ENCODE measurements at regions not wholly inside any gene's neighbourhood (a gene's known extent, or its start where the extent isn't known, plus 50 kb on each side); places are given as distances from the start of the nearest gene placed in this dataset.
"Not testable (repeated sequence)": the region's sequence is repeated elsewhere in the genome, so short reads cannot be mapped to it uniquely, and the experiment has no call there.

- Mint-ChIP-seq H3K27me3 (ENCODE audit: unreplicated experiment) (no peaks in the 10 kb centered on the region), H3K9me3 (ENCODE audit: low read depth, unreplicated experiment) (no peaks in the 10 kb centered on the region), H3K36me3 (ENCODE audit: insufficient read depth, unreplicated experiment) (no peaks in the 10 kb centered on the region), H3K27ac (ENCODE audit: unreplicated experiment) (no peak overlapping the region), H3K4me3 (ENCODE audit: low read depth, unreplicated experiment) (no peak overlapping the region), H3K4me1 (ENCODE audit: low read depth, unreplicated experiment) (no peaks in the 10 kb centered on the region)
- CTCF ChIA-PET: no interaction called here
- DNase-seq: no peak
- TF ChIP-seq, protein P1, sequence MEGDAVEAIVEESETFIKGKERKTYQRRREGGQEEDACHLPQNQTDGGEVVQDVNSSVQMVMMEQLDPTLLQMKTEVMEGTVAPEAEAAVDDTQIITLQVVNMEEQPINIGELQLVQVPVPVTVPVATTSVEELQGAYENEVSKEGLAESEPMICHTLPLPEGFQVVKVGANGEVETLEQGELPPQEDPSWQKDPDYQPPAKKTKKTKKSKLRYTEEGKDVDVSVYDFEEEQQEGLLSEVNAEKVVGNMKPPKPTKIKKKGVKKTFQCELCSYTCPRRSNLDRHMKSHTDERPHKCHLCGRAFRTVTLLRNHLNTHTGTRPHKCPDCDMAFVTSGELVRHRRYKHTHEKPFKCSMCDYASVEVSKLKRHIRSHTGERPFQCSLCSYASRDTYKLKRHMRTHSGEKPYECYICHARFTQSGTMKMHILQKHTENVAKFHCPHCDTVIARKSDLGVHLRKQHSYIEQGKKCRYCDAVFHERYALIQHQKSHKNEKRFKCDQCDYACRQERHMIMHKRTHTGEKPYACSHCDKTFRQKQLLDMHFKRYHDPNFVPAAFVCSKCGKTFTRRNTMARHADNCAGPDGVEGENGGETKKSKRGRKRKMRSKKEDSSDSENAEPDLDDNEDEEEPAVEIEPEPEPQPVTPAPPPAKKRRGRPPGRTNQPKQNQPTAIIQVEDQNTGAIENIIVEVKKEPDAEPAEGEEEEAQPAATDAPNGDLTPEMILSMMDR (IDR thresholded peaks at IDR 0.05; ENCODE audit: unreplicated experiment): no peak
- intact Hi-C loops (cut with micrococcal nuclease; ENCODE audit: unreplicated experiment): no loop called here
- BruUV-seq (replicated peaks): no TSS peak
Observed at GRCh38 chr2:223283771-223284170, 231.8 kb downstream of the KCNE4 start.

GRCh38 chr2:223285370-223286265 lies 233.6 kb downstream of the KCNE4 start:
- TF ChIP-seq, protein P1 (IDR thresholded peaks at IDR 0.05; ENCODE audit: unreplicated experiment): no peak
- DNase-seq: no peak
- H3K36me3 Mint-ChIP-seq (ENCODE audit: insufficient read depth, unreplicated experiment): no peaks in the 10 kb centered on the region
- no peak overlapping the region for H3K4me3 Mint-ChIP-seq (ENCODE audit: low read depth, unreplicated experiment)
- BruUV-seq (replicated peaks): no TSS peak
- CTCF ChIA-PET: no interaction called here
- H3K27ac Mint-ChIP-seq (ENCODE audit: unreplicated experiment): no peak overlapping the region
- H3K4me1 Mint-ChIP-seq (ENCODE audit: low read depth, unreplicated experiment): no peaks in the 10 kb centered on the region
- no peaks in the 10 kb centered on the region for H3K27me3 Mint-ChIP-seq (ENCODE audit: unreplicated experiment)
- H3K9me3 Mint-ChIP-seq (ENCODE audit: low read depth, unreplicated experiment): peaks cover 4% of the 10 kb centered on the region
- intact Hi-C loops (cut with micrococcal nuclease; ENCODE audit: unreplicated experiment): no loop called here

DNA sequence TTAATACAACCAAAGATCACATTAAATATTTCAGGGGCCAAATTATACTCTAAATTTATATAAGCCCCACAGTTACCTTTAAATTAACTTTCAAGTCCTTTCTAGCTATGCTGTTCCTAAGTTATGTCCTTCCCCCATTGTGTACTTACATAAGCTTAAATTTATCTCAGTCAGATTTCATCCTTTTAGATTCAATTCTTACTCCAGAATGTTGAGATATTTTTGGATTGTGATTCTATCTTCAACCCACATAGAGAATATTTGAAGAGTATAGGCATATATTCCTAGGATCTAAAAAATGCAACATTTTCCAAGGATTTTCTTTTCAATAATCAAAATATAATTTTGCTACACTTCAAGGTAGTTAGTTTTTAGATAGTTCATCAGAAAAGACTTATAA lies 242.8 kb downstream of the KCNE4 start:
- CTCF ChIA-PET: no interaction called here
- intact Hi-C loops (cut with micrococcal nuclease; ENCODE audit: unreplicated experiment): no loop called here
- H3K27me3 Mint-ChIP-seq (ENCODE audit: unreplicated experiment): no peaks in the 10 kb centered on the region
- no peak overlapping the region for H3K4me3 Mint-ChIP-seq (ENCODE audit: low read depth, unreplicated experiment)
- BruUV-seq (replicated peaks): no TSS peak
- H3K9me3 Mint-ChIP-seq (ENCODE audit: low read depth, unreplicated experiment): peaks cover 2% of the 10 kb centered on the region
- H3K4me1 Mint-ChIP-seq (ENCODE audit: low read depth, unreplicated experiment): peaks cover 11% of the 10 kb centered on the region
- no peak overlapping the region for H3K27ac Mint-ChIP-seq (ENCODE audit: unreplicated experiment)
- TF ChIP-seq, protein P1 (IDR thresholded peaks at IDR 0.05; ENCODE audit: unreplicated experiment): no peak
- H3K36me3 Mint-ChIP-seq (ENCODE audit: insufficient read depth, unreplicated experiment): no peaks in the 10 kb centered on the region
- DNase-seq: no peak

GRCh38 chr2:223297788-223298187 lies 245.8 kb downstream of the KCNE4 start:
- no peak for DNase-seq
- Mint-ChIP-seq H3K27ac (ENCODE audit: unreplicated experiment) (no peak overlapping the region), H3K4me1 (ENCODE audit: low read depth, unreplicated experiment) (peaks cover under 1% of the 10 kb centered on the region), H3K36me3 (ENCODE audit: insufficient read depth, unreplicated experiment) (no peaks in the 10 kb centered on the region), H3K9me3 (ENCODE audit: low read depth, unreplicated experiment) (peaks cover 3% of the 10 kb centered on the region), H3K27me3 (ENCODE audit: unreplicated experiment) (no peaks in the 10 kb centered on the region), H3K4me3 (ENCODE audit: low read depth, unreplicated experiment) (no peak overlapping the region)
- TF ChIP-seq, protein P1 (IDR thresholded peaks at IDR 0.05; ENCODE audit: unreplicated experiment): no peak
- no TSS peak for BruUV-seq (replicated peaks)
- intact Hi-C loops (cut with micrococcal nuclease; ENCODE audit: unreplicated experiment): no loop called here
- CTCF ChIA-PET: no interaction called here

- H3K36me3 Mint-ChIP-seq (ENCODE audit: insufficient read depth, unreplicated experiment); H3K27ac Mint-ChIP-seq (ENCODE audit: unreplicated experiment); H3K9me3 Mint-ChIP-seq (ENCODE audit: low read depth, unreplicated experiment); H3K4me1 Mint-ChIP-seq (ENCODE audit: low read depth, unreplicated experiment); H3K4me3 Mint-ChIP-seq (ENCODE audit: low read depth, unreplicated experiment); BruUV-seq (replicated peaks); intact Hi-C loops (cut with micrococcal nuclease; ENCODE audit: unreplicated experiment); H3K27me3 Mint-ChIP-seq (ENCODE audit: unreplicated experiment); CTCF ChIA-PET; DNase-seq: not testable (repeated sequence)
Observed at GRCh38 chr2:223298329-223298728, 246.3 kb downstream of the KCNE4 start.
